A549 (cell line): ENCODE measurements at regions not wholly inside any gene's neighbourhood (a gene's known extent, or its start where the extent isn't known, plus 50 kb on each side); places are given as distances from the start of the nearest gene placed in this dataset.

Experiments used
- ATAC-seq, 2 experiments: fragments of 200-7000 bp in 1 of 2; fragments of >200 bp in 1 of 2; cut with Nextera tagmentation in 1 of 2; cut with Tn5 transposase in 1 of 2; 3 replicates each; pipeline versions ENCODE4 v1.8.0 to v1.9.1; 2018 to 2020; ENCODE audit warnings: mild to moderate bottlenecking in 1 of 2, moderate library complexity in 1 of 2
- CTCF ChIA-PET: fragments of 300-600 bp; sonication (Branson Sonifier 250); formaldehyde crosslinking; extraction: SDS; loops from one replicate; lab custom pipeline; 2021; ENCODE audit warnings: antibody characterized with exemption, inconsistent platforms; lab: Yijun Ruan, JAX
- POLR2A ChIA-PET: fragments of 350-600 bp; formaldehyde crosslinking; extraction: SDS; loops from one replicate; lab custom pipeline; 2021; ENCODE audit warnings: antibody characterized with exemption, inconsistent platforms; lab: Yijun Ruan, JAX
- DNase-seq, 2 experiments: peaks; one replicate each; pipeline versions ENCODE4 v3.0.0 to v3.0.0-alpha.2; 2011 to 2016; ENCODE audit warnings: low read depth in 1 of 2, low spot score in 1 of 2
- FAIRE-seq: peaks from 2 replicates; lab custom pipeline; 2011; peaks lifted over from hg19 to GRCh38; lab: Jason Lieb, UNC
- H3K27ac ChIP-seq, 2 experiments: fragments of >200 bp; sonication (Bioruptor Twin); formaldehyde crosslinking; 3 replicates each; pipeline ENCODE4 v1.5.1; 2016 to 2017
- H3K4me1 ChIP-seq: fragments of >200 bp; sonication (Bioruptor Twin); formaldehyde crosslinking; 3 replicates; pipeline ENCODE4 v1.6.1; 2016
- H3K4me2 ChIP-seq: fragments of >200 bp; sonication (Bioruptor Twin); formaldehyde crosslinking; 3 replicates; pipeline ENCODE4 v1.6.1; 2016
- H3K4me3 ChIP-seq: fragments of >200 bp; sonication (Bioruptor Twin); formaldehyde crosslinking; 3 replicates; pipeline ENCODE4 v1.5.1; 2016
- H3K9me3 ChIP-seq: fragments of >200 bp; sonication (Bioruptor Twin); formaldehyde crosslinking; 3 replicates; pipeline ENCODE4 v1.6.1; 2016
- CTCF ChIP-seq: fragments of >200 bp; sonication (Bioruptor Twin); formaldehyde crosslinking; IDR thresholded peaks from 3 replicates; pipeline ENCODE4 v1.5.1; 2016
- ELK1 ChIP-seq: fragments of 150-350 bp; IDR thresholded peaks from 2 replicates; pipeline ENCODE4 v1.6.1; 2014; ENCODE audit warnings: low read depth, mild to moderate bottlenecking, low read length
- EP300 ChIP-seq, 2 experiments: fragments of >200 bp; sonication (Bioruptor Twin); formaldehyde crosslinking; IDR thresholded peaks; 2 replicates in 1 of 2; 3 replicates in 1 of 2; pipeline ENCODE4 v1.6.1; 2016 to 2017
- HES2 ChIP-seq: fragments of >200 bp; sonication (Bioruptor Twin); formaldehyde crosslinking; IDR thresholded peaks from 2 replicates; pipeline ENCODE4 v1.6.1; 2016
- HOXA7 ChIP-seq: fragments of 250-450 bp; sonication (Bioruptor Pico); IDR thresholded peaks from 2 replicates; pipeline ENCODE4 v1.5.0; 2020; ENCODE audit warnings: mild to moderate bottlenecking, moderate library complexity
- JUN ChIP-seq, 2 experiments: fragments of >200 bp; sonication (Bioruptor Twin); formaldehyde crosslinking; IDR thresholded peaks; 2 replicates in 1 of 2; 3 replicates in 1 of 2; pipeline ENCODE4 v1.6.1; 2016 to 2017
- KDM5A ChIP-seq: fragments of 200-600 bp; sonication (generic); IDR thresholded peaks from 2 replicates; pipeline ENCODE4 v1.6.1; 2016; ENCODE audit warnings: antibody characterized with exemption, mild to moderate bottlenecking
- MAFK ChIP-seq: fragments of 450-650 bp; IDR thresholded peaks from 2 replicates; pipeline ENCODE4 v1.6.1; 2014; ENCODE audit not compliant: partially characterized antibody
- MAZ ChIP-seq: fragments of 150-350 bp; IDR thresholded peaks from 2 replicates; pipeline ENCODE4 v1.6.1; 2014; ENCODE audit warnings: antibody characterized with exemption, low read depth, low read length, borderline replicate concordance
- NR3C1 ChIP-seq: fragments of >200 bp; sonication (Bioruptor Twin); formaldehyde crosslinking; IDR thresholded peaks from 3 replicates; pipeline ENCODE4 v1.6.1; 2017
- PHF8 ChIP-seq: fragments of 200-600 bp; sonication (generic); IDR thresholded peaks from 2 replicates; pipeline ENCODE4 v1.6.1; 2016; ENCODE audit warnings: low read depth, mild to moderate bottlenecking, antibody characterized with exemption, moderate library complexity, borderline replicate concordance
- RCOR1 ChIP-seq: fragments of 150-350 bp; IDR thresholded peaks from 2 replicates; pipeline ENCODE4 v1.6.1; 2014; ENCODE audit warnings: antibody characterized with exemption, low read length, low read depth
- RFX5 ChIP-seq: fragments of 450-650 bp; IDR thresholded peaks from 2 replicates; pipeline ENCODE4 v1.7.1; 2014; ENCODE audit warnings: antibody characterized with exemption, mild to moderate bottlenecking, moderate library complexity
- ZNF302 ChIP-seq: fragments of 250-450 bp; sonication (Bioruptor Pico); IDR thresholded peaks from 2 replicates; pipeline ENCODE4 v1.9.0; 2021; ENCODE audit warnings: inconsistent platforms, mild to moderate bottlenecking, moderate library complexity
- WGBS: methylation state at CpG from one replicate; pipeline ENCODE4 v1.1.6; 2017; ENCODE audit errors: missing lambda C conversion rate; 5-methylcytosine and 5-hydroxymethylcytosine counted together
- TF ChIP-seq, protein P1 (sequence below): fragments of 450-650 bp; IDR thresholded peaks from 2 replicates; pipeline ENCODE4 v1.6.1; 2014; ENCODE audit warnings: antibody characterized with exemption
- TF ChIP-seq, protein P2 (sequence below): IDR thresholded peaks from 2 replicates; pipeline ENCODE4 v1.6.1; 2012
- TF ChIP-seq, protein P3 (sequence below): fragments of 200-600 bp; sonication (generic); IDR thresholded peaks from 2 replicates; pipeline ENCODE4 v1.6.1; 2016; ENCODE audit warnings: antibody characterized with exemption, mild to moderate bottlenecking, moderate library complexity
- TF ChIP-seq, protein P4 (sequence below): fragments of 250-450 bp; sonication (Bioruptor Pico); IDR thresholded peaks from 2 replicates; pipeline ENCODE4 v1.5.0; 2020; ENCODE audit warnings: low read depth, mild to moderate bottlenecking, moderate library complexity
- TF ChIP-seq, protein P5 (sequence below): IDR thresholded peaks from 2 replicates; pipeline ENCODE4 v1.6.1; 2012

DNA sequence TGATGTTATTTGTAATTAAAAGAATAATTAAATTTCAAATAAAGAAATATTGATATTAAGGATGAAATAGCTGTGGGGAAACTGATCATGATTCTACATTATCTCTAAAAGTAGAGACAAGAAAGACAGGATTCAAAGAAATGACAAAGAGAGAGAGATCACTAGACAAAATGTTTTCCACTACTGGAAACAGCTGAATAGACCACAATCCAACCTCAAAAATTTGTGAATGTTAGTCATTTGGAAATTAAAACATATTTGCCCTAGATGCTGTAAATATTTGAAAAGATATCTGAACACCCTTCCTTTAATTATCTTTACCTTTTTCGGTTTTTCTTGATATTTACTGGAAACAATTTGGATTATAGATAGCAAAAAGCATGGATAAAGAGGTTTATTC is 414.9 kb downstream of the CENPC start:
- Histone ChIP-seq H3K27ac (no peak overlapping the region), H3K4me1 (no peaks in the 10 kb centered on the region), H3K9me3 (no peaks in the 10 kb centered on the region), H3K4me3 (no peak overlapping the region), H3K4me2 (no peak overlapping the region)
- DNase-seq (no peak), FAIRE-seq (no peak), ATAC-seq (no peak)
- WGBS, result 0% methylated on average over 1 of the region's 1 CpG
- ChIA-PET POLR2A (no interaction called here), CTCF (no interaction called here)
- TF ChIP-seq, protein P1, sequence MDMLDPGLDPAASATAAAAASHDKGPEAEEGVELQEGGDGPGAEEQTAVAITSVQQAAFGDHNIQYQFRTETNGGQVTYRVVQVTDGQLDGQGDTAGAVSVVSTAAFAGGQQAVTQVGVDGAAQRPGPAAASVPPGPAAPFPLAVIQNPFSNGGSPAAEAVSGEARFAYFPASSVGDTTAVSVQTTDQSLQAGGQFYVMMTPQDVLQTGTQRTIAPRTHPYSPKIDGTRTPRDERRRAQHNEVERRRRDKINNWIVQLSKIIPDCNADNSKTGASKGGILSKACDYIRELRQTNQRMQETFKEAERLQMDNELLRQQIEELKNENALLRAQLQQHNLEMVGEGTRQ, result no peak
- TF ChIP-seq KDM5A, result no peak

- FAIRE-seq (no peak), DNase-seq (no peak), ATAC-seq (no peak)
- CTCF ChIA-PET, result no interaction called here
- WGBS, result 80% methylated on average over 4 of the region's 4 CpGs
- Histone ChIP-seq H3K27ac (no peak overlapping the region), H3K4me1 (no peaks in the 10 kb centered on the region), H3K4me2 (no peak overlapping the region), H3K4me3 (no peak overlapping the region), H3K9me3 (no peaks in the 10 kb centered on the region)
- TF ChIP-seq ZNF302 (no peak), PHF8 (no peak), NR3C1 (no peak), ELK1 (no peak)
- POLR2A ChIA-PET, result no interaction called here
These were observed 418.7 kb downstream of the CENPC start for GRCh38 chr4:67126570-67126969.

DNA sequence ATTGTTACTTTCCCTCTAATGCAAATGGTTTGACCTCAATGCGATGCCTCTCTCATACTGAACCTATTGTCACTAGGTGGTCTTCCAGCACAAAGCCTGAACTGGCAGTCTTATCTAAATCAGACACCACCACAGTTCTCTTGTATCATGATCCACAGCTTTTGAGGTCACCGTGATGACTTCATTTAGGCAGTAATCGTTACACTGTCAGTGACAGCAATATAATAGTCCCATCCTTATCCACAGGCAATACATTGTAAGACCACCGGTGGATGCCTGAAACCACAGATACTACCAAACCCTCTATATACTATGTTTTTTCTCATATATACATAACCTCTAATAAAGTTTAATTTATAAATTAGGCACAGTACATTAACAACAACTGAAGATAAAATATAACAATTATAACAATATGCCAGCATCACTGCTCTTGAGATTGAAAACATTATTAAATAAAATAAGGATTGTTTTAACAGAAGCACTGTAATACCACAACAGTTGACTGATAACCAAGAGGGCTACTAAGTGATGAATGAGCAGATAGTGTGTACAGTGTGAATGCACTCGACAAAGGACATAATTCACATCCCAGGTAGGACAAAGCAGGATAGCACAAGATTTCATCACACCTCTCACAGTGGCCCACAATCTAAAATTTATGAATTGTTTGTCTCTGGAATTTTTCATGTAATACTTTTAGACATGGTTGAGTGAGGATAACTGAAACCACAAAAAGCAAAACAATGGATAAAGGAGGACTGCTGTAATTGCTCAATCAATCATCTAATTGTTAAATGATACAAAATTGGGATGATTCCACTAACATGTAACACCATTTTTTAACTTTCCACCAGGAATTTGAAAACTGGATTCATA is 419.4 kb downstream of the CENPC start:
- TF ChIP-seq RFX5 (no peak), HES2 (no peak)
- TF ChIP-seq, all 56 proteins: peak for 0
- no peaks in the 10 kb centered on the region for H3K9me3 ChIP-seq
- no peak for DNase-seq
- no peaks in the 10 kb centered on the region for H3K4me1 ChIP-seq
- no peak overlapping the region for H3K4me2 ChIP-seq
- H3K27ac ChIP-seq, result no peak overlapping the region
- CTCF ChIA-PET, result no interaction called here
- H3K4me3 ChIP-seq, result no peak overlapping the region
- no peak for FAIRE-seq
- POLR2A ChIA-PET, result no interaction called here
- 35% methylated on average over 5 of the region's 5 CpGs for WGBS
- no peak for ATAC-seq

GRCh38 chr4:67124716-67125115 is 420.6 kb downstream of the CENPC start:
- ATAC-seq (no peak), DNase-seq (no peak), FAIRE-seq (no peak)
- ChIA-PET CTCF (no interaction called here), POLR2A (no interaction called here)
- Histone ChIP-seq H3K4me3 (no peak overlapping the region), H3K4me2 (no peak overlapping the region), H3K9me3 (no peaks in the 10 kb centered on the region), H3K27ac (no peak overlapping the region), H3K4me1 (no peaks in the 10 kb centered on the region)
- WGBS, result 42% methylated on average over 4 of the region's 4 CpGs
- TF ChIP-seq, protein P2, sequence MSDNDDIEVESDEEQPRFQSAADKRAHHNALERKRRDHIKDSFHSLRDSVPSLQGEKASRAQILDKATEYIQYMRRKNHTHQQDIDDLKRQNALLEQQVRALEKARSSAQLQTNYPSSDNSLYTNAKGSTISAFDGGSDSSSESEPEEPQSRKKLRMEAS, result no peak
- TF ChIP-seq KDM5A (no peak), EP300 (IDR thresholded peaks at IDR 0.05) (no peak), MAZ (no peak), MAFK (no peak), JUN (IDR thresholded peaks at IDR 0.05) (no peak), CTCF (no peak), HOXA7 (CRISPR knock-in tag) (no peak), RCOR1 (no peak)
- TF ChIP-seq, protein P3, sequence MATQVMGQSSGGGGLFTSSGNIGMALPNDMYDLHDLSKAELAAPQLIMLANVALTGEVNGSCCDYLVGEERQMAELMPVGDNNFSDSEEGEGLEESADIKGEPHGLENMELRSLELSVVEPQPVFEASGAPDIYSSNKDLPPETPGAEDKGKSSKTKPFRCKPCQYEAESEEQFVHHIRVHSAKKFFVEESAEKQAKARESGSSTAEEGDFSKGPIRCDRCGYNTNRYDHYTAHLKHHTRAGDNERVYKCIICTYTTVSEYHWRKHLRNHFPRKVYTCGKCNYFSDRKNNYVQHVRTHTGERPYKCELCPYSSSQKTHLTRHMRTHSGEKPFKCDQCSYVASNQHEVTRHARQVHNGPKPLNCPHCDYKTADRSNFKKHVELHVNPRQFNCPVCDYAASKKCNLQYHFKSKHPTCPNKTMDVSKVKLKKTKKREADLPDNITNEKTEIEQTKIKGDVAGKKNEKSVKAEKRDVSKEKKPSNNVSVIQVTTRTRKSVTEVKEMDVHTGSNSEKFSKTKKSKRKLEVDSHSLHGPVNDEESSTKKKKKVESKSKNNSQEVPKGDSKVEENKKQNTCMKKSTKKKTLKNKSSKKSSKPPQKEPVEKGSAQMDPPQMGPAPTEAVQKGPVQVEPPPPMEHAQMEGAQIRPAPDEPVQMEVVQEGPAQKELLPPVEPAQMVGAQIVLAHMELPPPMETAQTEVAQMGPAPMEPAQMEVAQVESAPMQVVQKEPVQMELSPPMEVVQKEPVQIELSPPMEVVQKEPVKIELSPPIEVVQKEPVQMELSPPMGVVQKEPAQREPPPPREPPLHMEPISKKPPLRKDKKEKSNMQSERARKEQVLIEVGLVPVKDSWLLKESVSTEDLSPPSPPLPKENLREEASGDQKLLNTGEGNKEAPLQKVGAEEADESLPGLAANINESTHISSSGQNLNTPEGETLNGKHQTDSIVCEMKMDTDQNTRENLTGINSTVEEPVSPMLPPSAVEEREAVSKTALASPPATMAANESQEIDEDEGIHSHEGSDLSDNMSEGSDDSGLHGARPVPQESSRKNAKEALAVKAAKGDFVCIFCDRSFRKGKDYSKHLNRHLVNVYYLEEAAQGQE, result no peak
- TF ChIP-seq, protein P4, sequence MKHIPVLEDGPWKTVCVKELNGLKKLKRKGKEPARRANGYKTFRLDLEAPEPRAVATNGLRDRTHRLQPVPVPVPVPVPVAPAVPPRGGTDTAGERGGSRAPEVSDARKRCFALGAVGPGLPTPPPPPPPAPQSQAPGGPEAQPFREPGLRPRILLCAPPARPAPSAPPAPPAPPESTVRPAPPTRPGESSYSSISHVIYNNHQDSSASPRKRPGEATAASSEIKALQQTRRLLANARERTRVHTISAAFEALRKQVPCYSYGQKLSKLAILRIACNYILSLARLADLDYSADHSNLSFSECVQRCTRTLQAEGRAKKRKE (CRISPR knock-in tag), result no peak
- TF ChIP-seq, protein P5, sequence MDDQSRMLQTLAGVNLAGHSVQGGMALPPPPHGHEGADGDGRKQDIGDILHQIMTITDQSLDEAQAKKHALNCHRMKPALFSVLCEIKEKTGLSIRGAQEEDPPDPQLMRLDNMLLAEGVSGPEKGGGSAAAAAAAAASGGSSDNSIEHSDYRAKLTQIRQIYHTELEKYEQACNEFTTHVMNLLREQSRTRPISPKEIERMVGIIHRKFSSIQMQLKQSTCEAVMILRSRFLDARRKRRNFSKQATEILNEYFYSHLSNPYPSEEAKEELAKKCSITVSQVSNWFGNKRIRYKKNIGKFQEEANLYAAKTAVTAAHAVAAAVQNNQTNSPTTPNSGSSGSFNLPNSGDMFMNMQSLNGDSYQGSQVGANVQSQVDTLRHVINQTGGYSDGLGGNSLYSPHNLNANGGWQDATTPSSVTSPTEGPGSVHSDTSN, result no peak
